Smooth muscle cell (in vitro differentiated cells): ENCODE measurements at regions not wholly inside any gene's neighbourhood (a gene's known extent, or its start where the extent isn't known, plus 50 kb on each side); places are given as distances from the start of the nearest gene placed in this dataset.

Source experiments
- DNase-seq: peaks from one replicate; lab custom pipeline; 2025; ENCODE audit not compliant: unreplicated experiment; lab: John Stamatoyannopoulos, UW
- H2AFZ ChIP-seq: fragments of 200-600 bp; sonication (generic); 2 replicates; pipeline ENCODE4 v1.6.0; 2016; ENCODE audit warnings: antibody characterized with exemption, low read depth, mild to moderate bottlenecking
- H3F3A ChIP-seq: fragments of 200-600 bp; sonication (generic); 2 replicates; pipeline ENCODE4 v1.6.0; 2017; ENCODE audit warnings: antibody characterized with exemption, low read depth
- H3K27ac ChIP-seq: fragments of 200-600 bp; sonication (generic); 2 replicates; pipeline ENCODE4 v1.5.1; 2016; ENCODE audit warnings: low read depth, mild to moderate bottlenecking
- H3K27me3 ChIP-seq: fragments of 200-600 bp; sonication (generic); 2 replicates; pipeline ENCODE4 v1.6.1; 2016; ENCODE audit warnings: low read depth, mild to moderate bottlenecking
- H3K36me3 ChIP-seq: fragments of 200-600 bp; sonication (generic); 2 replicates; pipeline ENCODE4 v1.5.1; 2016; ENCODE audit warnings: low read depth
- H3K4me1 ChIP-seq: fragments of 200-600 bp; sonication (generic); 2 replicates; pipeline ENCODE4 v1.5.1; 2016; ENCODE audit warnings: low read depth
- H3K4me2 ChIP-seq: fragments of 200-600 bp; sonication (generic); 2 replicates; pipeline ENCODE4 v1.6.0; 2016; ENCODE audit warnings: mild to moderate bottlenecking
- H3K4me3 ChIP-seq: fragments of 200-600 bp; sonication (generic); 2 replicates; pipeline ENCODE4 v1.5.1; 2016; ENCODE audit warnings: mild to moderate bottlenecking
- H3K79me2 ChIP-seq: fragments of 200-600 bp; sonication (generic); 2 replicates; pipeline ENCODE4 v1.6.0; 2016; ENCODE audit warnings: low read depth, mild to moderate bottlenecking
- H3K9ac ChIP-seq: fragments of 200-600 bp; sonication (generic); 2 replicates; pipeline ENCODE4 v1.6.0; 2016; ENCODE audit warnings: low read depth
- H3K9me3 ChIP-seq: fragments of 200-600 bp; sonication (generic); replicated peaks from 2 replicates; pipeline ENCODE4 v1.5.1; 2016; ENCODE audit warnings: low read depth
- H4K20me1 ChIP-seq: fragments of 200-600 bp; sonication (generic); 2 replicates; pipeline ENCODE4 v1.6.0; 2016; ENCODE audit warnings: low read depth
- WGBS: methylation state at CpG from one replicate; pipeline ENCODE4 v1.1.7; 2016; ENCODE audit warnings: low lambda C conversion rate; 5-methylcytosine and 5-hydroxymethylcytosine counted together
- TF ChIP-seq, protein P1 (sequence below): fragments of 200-600 bp; sonication (generic); IDR thresholded peaks from 2 replicates; pipeline ENCODE4 v1.5.1; 2017; ENCODE audit warnings: borderline replicate concordance, mild to moderate bottlenecking, antibody characterized with exemption; ENCODE audit not compliant: insufficient read depth, poor library complexity, severe bottlenecking

GRCh38 chr3:145395421-145395820, 765.6 kb downstream of the PLOD2 start:
- no peak overlapping the region for H3K4me2 ChIP-seq
- TF ChIP-seq, protein P1, sequence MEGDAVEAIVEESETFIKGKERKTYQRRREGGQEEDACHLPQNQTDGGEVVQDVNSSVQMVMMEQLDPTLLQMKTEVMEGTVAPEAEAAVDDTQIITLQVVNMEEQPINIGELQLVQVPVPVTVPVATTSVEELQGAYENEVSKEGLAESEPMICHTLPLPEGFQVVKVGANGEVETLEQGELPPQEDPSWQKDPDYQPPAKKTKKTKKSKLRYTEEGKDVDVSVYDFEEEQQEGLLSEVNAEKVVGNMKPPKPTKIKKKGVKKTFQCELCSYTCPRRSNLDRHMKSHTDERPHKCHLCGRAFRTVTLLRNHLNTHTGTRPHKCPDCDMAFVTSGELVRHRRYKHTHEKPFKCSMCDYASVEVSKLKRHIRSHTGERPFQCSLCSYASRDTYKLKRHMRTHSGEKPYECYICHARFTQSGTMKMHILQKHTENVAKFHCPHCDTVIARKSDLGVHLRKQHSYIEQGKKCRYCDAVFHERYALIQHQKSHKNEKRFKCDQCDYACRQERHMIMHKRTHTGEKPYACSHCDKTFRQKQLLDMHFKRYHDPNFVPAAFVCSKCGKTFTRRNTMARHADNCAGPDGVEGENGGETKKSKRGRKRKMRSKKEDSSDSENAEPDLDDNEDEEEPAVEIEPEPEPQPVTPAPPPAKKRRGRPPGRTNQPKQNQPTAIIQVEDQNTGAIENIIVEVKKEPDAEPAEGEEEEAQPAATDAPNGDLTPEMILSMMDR, result no peak
- H3K36me3 ChIP-seq, result no peaks in the 10 kb centered on the region
- H3K4me3 ChIP-seq, result no peak overlapping the region
- H3K79me2 ChIP-seq, result no peaks in the 10 kb centered on the region
- no peaks in the 10 kb centered on the region for H3K4me1 ChIP-seq
- no peaks in the 10 kb centered on the region for H3F3A ChIP-seq
- no peak overlapping the region for H3K9ac ChIP-seq
- no peak overlapping the region for H2AFZ ChIP-seq
- no peaks in the 10 kb centered on the region for H3K27me3 ChIP-seq
- 93% methylated on average over 8 of the region's 8 CpGs for WGBS
- no peaks in the 10 kb centered on the region for H3K9me3 ChIP-seq
- no peak overlapping the region for H3K27ac ChIP-seq
- no peaks in the 10 kb centered on the region for H4K20me1 ChIP-seq
- no peak for DNase-seq

DNA sequence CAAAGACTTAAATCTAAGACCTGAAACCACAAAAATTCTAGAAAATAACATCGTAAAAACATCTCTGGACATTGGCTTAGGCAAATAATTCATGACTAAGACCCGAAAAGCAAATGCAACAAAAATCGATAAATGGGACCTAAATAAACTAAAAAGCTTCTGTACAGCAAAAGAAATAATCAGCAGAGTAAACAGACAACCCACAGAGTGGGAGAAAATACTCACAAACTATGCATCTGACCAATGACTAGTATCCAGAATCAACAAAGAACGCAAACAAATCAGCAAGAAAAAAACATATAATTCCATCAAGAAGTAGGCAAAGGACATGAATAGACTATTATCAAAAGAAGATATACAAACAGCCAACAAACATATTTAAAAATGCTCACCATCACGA, 749.4 kb downstream of the PLOD2 start:
- Histone ChIP-seq H4K20me1 (no peaks in the 10 kb centered on the region), H3K79me2 (no peaks in the 10 kb centered on the region), H2AFZ (no peak overlapping the region), H3K36me3 (no peaks in the 10 kb centered on the region), H3K9ac (no peak overlapping the region), H3K4me3 (no peak overlapping the region), H3K4me2 (no peak overlapping the region), H3K27ac (no peak overlapping the region), H3K4me1 (no peaks in the 10 kb centered on the region), H3F3A (no peaks in the 10 kb centered on the region), H3K9me3 (no peaks in the 10 kb centered on the region), H3K27me3 (no peaks in the 10 kb centered on the region)
- WGBS, result 72% methylated on average over 5 of the region's 5 CpGs
- TF ChIP-seq, protein P1, result no peak
- DNase-seq, result no peak

DNA sequence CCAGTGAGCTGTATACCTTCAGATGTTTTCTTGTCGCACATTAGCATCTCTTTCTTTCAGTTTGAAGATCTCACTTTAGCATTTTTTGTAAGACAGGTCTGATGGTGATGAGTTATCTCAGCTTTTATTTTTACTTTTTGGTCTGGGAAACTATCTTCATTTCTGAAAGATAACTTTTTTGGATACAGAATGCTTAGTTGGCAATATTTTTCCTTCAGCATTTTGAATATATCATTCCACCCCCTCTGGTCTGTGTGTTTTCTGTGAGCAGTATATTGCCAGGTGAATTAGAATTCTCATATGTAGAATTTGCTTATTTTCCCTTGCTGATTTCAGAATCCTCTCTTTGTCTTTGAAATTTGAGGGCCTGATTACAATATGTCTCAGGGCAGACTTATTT, 743.3 kb downstream of the PLOD2 start:
- H3K36me3 ChIP-seq, result no peaks in the 10 kb centered on the region
- no peaks in the 10 kb centered on the region for H3K27me3 ChIP-seq
- TF ChIP-seq, protein P1, result no peak

GRCh38 chr3:145422556-145422955, 738.4 kb downstream of the PLOD2 start:
- TF ChIP-seq, protein P1, result no peak

More for the DNA sequence above, 743.3 kb downstream of the PLOD2 start:
- H3K9me3 ChIP-seq, result no peaks in the 10 kb centered on the region
- no peak overlapping the region for H3K27ac ChIP-seq
- no peak overlapping the region for H2AFZ ChIP-seq
- no peak overlapping the region for H3K4me3 ChIP-seq
- no peak overlapping the region for H3K4me2 ChIP-seq
- 50% methylated on average over 1 of the region's 1 CpG for WGBS
- DNase-seq, result no peak
- H3K4me1 ChIP-seq, result no peaks in the 10 kb centered on the region
- no peak overlapping the region for H3K9ac ChIP-seq
- H3K79me2 ChIP-seq, result no peaks in the 10 kb centered on the region
- H3F3A ChIP-seq, result no peaks in the 10 kb centered on the region
- H4K20me1 ChIP-seq, result no peaks in the 10 kb centered on the region

More at GRCh38 chr3:145422556-145422955, 738.4 kb downstream of the PLOD2 start:
- H3K9ac ChIP-seq, result no peak overlapping the region
- WGBS, result 64% methylated on average over 3 of the region's 3 CpGs
- no peak overlapping the region for H2AFZ ChIP-seq
- no peaks in the 10 kb centered on the region for H3K36me3 ChIP-seq
- no peak overlapping the region for H3K4me3 ChIP-seq
- no peaks in the 10 kb centered on the region for H3K79me2 ChIP-seq
- no peaks in the 10 kb centered on the region for H4K20me1 ChIP-seq
- H3K9me3 ChIP-seq, result no peaks in the 10 kb centered on the region
- no peak overlapping the region for H3K4me2 ChIP-seq
- H3K27me3 ChIP-seq, result no peaks in the 10 kb centered on the region
- no peak for DNase-seq
- H3F3A ChIP-seq, result no peaks in the 10 kb centered on the region
- no peak overlapping the region for H3K27ac ChIP-seq
- H3K4me1 ChIP-seq, result no peaks in the 10 kb centered on the region
